ENCODE measurements at regions not wholly inside any gene's neighbourhood (a gene's known extent, or its start where the extent isn't known, plus 50 kb on each side); places are given as distances from the start of the nearest gene placed in this dataset.

DNA sequence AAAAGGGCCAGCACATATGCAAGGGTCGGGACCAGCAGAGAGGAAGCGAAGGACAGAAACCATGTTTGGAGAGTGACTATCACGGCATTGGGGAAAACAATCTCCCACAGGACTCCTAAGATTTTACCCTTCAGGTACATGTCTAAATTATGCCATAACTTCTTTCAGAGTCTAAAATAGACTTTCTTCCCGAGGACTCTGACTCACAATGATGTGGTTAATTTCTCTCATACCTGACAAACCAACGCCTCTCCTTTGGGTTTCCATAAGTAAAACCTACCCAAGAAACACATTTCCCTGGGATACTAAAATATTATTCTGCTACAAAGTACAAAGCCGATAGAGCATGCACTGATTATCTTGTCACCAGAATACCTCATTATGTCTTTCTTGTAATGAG is 127.8 kb upstream of the NETO1 start:
- Histone ChIP-seq H3K27ac (ENCODE audit: low read depth in 1 of 2, low read length in 2 of 2) (no peak overlapping the region), H3K9me3 (ENCODE audit: control insufficient read depth in 4 of 4, low read length in 3 of 4) (peaks cover 0 to 2% (median 0%) of the 10 kb centered on the region in 4 donors), H3K27me3 (ENCODE audit: control insufficient read depth in 4 of 4, insufficient read depth in 4 of 4, low read length in 3 of 4) (no peaks in the 10 kb centered on the region), H3K4me1 (ENCODE audit: control insufficient read depth in 4 of 4, insufficient read depth in 4 of 4, low read length in 3 of 4) (no peaks in the 10 kb centered on the region), H3K9ac (ENCODE audit: low read depth in 1 of 2, low read length in 2 of 2) (no peak overlapping the region), H3K36me3 (ENCODE audit: control insufficient read depth in 4 of 4, insufficient read depth in 3 of 4, low read depth in 1 of 4, low read length in 3 of 4) (no peaks in the 10 kb centered on the region), H3K4me3 (ENCODE audit: low read depth in 1 of 3, low read length in 3 of 3) (no peak overlapping the region)
- DNase-seq (ENCODE audit: low spot score) = no peak
- TF ChIP-seq FOXA1 (IDR thresholded peaks at IDR 0.05) = no peak
- no peak for TF ChIP-seq RAD21 (IDR thresholded peaks at IDR 0.05)
- TF ChIP-seq, protein P1, sequence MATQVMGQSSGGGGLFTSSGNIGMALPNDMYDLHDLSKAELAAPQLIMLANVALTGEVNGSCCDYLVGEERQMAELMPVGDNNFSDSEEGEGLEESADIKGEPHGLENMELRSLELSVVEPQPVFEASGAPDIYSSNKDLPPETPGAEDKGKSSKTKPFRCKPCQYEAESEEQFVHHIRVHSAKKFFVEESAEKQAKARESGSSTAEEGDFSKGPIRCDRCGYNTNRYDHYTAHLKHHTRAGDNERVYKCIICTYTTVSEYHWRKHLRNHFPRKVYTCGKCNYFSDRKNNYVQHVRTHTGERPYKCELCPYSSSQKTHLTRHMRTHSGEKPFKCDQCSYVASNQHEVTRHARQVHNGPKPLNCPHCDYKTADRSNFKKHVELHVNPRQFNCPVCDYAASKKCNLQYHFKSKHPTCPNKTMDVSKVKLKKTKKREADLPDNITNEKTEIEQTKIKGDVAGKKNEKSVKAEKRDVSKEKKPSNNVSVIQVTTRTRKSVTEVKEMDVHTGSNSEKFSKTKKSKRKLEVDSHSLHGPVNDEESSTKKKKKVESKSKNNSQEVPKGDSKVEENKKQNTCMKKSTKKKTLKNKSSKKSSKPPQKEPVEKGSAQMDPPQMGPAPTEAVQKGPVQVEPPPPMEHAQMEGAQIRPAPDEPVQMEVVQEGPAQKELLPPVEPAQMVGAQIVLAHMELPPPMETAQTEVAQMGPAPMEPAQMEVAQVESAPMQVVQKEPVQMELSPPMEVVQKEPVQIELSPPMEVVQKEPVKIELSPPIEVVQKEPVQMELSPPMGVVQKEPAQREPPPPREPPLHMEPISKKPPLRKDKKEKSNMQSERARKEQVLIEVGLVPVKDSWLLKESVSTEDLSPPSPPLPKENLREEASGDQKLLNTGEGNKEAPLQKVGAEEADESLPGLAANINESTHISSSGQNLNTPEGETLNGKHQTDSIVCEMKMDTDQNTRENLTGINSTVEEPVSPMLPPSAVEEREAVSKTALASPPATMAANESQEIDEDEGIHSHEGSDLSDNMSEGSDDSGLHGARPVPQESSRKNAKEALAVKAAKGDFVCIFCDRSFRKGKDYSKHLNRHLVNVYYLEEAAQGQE (IDR thresholded peaks at IDR 0.05) = no peak
- TF ChIP-seq, protein P2, sequence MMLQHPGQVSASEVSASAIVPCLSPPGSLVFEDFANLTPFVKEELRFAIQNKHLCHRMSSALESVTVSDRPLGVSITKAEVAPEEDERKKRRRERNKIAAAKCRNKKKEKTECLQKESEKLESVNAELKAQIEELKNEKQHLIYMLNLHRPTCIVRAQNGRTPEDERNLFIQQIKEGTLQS (IDR thresholded peaks at IDR 0.05) = no peak
- TF ChIP-seq SP1 (IDR thresholded peaks at IDR 0.05) = no peak
- TF ChIP-seq, protein P3, sequence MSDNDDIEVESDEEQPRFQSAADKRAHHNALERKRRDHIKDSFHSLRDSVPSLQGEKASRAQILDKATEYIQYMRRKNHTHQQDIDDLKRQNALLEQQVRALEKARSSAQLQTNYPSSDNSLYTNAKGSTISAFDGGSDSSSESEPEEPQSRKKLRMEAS (IDR thresholded peaks at IDR 0.05) = no peak
- TF ChIP-seq GABPA (IDR thresholded peaks at IDR 0.05 in 1 of 2, conservative IDR thresholded peaks at IDR 0.05 in 1 of 2) = no peak
- TF ChIP-seq, protein P4, sequence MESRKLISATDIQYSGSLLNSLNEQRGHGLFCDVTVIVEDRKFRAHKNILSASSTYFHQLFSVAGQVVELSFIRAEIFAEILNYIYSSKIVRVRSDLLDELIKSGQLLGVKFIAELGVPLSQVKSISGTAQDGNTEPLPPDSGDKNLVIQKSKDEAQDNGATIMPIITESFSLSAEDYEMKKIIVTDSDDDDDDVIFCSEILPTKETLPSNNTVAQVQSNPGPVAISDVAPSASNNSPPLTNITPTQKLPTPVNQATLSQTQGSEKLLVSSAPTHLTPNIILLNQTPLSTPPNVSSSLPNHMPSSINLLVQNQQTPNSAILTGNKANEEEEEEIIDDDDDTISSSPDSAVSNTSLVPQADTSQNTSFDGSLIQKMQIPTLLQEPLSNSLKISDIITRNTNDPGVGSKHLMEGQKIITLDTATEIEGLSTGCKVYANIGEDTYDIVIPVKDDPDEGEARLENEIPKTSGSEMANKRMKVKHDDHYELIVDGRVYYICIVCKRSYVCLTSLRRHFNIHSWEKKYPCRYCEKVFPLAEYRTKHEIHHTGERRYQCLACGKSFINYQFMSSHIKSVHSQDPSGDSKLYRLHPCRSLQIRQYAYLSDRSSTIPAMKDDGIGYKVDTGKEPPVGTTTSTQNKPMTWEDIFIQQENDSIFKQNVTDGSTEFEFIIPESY (IDR thresholded peaks at IDR 0.05) = no peak
- no peak for TF ChIP-seq EGR1 (IDR thresholded peaks at IDR 0.05; ENCODE audit: low read depth in 2 of 2)
- no peak for TF ChIP-seq NR2F2 (IDR thresholded peaks at IDR 0.05)
- TF ChIP-seq JUND (IDR thresholded peaks at IDR 0.05) = no peak
- no peak for TF ChIP-seq HNF4A (conservative IDR thresholded peaks at IDR 0.05)
- no peak for TF ChIP-seq RXRA (IDR thresholded peaks at IDR 0.05)
- TF ChIP-seq FOXA2 (IDR thresholded peaks at IDR 0.05) = no peak
- 86% methylated on average over 6 of the region's 6 CpGs for WGBS

DNA sequence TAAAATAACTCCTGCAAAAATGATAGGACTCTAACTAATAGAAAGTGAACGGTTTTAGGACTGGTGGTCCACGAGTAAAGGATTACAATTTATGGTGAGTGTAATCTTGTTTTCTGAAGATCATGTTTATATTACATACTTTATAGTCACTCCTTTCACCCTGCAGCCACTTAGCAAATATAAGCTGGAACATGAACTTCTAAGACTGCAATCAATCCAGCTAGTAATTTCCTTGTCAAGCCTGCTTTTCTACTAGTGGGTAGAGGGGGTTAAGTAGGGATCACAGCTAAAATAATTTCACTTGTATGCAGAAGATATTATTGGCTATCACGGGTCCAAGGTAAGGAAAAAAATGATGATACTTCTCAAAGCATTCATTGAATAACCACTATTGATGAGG is 125.5 kb upstream of the NETO1 start:
- Histone ChIP-seq H3K9me3 (ENCODE audit: control insufficient read depth in 4 of 4, low read length in 3 of 4) (peaks cover 0 to 2% (median 0%) of the 10 kb centered on the region in 4 donors), H3K36me3 (ENCODE audit: control insufficient read depth in 4 of 4, insufficient read depth in 3 of 4, low read depth in 1 of 4, low read length in 3 of 4) (no peaks in the 10 kb centered on the region), H3K9ac (ENCODE audit: low read depth in 1 of 2, low read length in 2 of 2) (no peak overlapping the region), H3K27me3 (ENCODE audit: control insufficient read depth in 4 of 4, insufficient read depth in 4 of 4, low read length in 3 of 4) (no peaks in the 10 kb centered on the region), H3K27ac (ENCODE audit: low read depth in 1 of 2, low read length in 2 of 2) (no peak overlapping the region), H3K4me3 (ENCODE audit: low read depth in 1 of 3, low read length in 3 of 3) (no peak overlapping the region), H3K4me1 (ENCODE audit: control insufficient read depth in 4 of 4, insufficient read depth in 4 of 4, low read length in 3 of 4) (no peaks in the 10 kb centered on the region)
- WGBS = 69% methylated on average over 3 of the region's 3 CpGs
- no peak for DNase-seq (ENCODE audit: low spot score)
- TF ChIP-seq SP1 (IDR thresholded peaks at IDR 0.05) (no peak), RXRA (IDR thresholded peaks at IDR 0.05) (no peak), NR2F2 (IDR thresholded peaks at IDR 0.05) (no peak), TAF1 (conservative IDR thresholded peaks at IDR 0.05) (no peak), YY1 (IDR thresholded peaks at IDR 0.05) (no peak), FOXA2 (IDR thresholded peaks at IDR 0.05) (no peak), HNF4G (IDR thresholded peaks at IDR 0.05) (no peak), GABPA (IDR thresholded peaks at IDR 0.05 in 1 of 2, conservative IDR thresholded peaks at IDR 0.05 in 1 of 2) (no peak), FOXA1 (IDR thresholded peaks at IDR 0.05) (no peak)
- TF ChIP-seq, protein P4 (IDR thresholded peaks at IDR 0.05) = no peak
- TF ChIP-seq, protein P2 (IDR thresholded peaks at IDR 0.05) = no peak
- TF ChIP-seq, protein P5, sequence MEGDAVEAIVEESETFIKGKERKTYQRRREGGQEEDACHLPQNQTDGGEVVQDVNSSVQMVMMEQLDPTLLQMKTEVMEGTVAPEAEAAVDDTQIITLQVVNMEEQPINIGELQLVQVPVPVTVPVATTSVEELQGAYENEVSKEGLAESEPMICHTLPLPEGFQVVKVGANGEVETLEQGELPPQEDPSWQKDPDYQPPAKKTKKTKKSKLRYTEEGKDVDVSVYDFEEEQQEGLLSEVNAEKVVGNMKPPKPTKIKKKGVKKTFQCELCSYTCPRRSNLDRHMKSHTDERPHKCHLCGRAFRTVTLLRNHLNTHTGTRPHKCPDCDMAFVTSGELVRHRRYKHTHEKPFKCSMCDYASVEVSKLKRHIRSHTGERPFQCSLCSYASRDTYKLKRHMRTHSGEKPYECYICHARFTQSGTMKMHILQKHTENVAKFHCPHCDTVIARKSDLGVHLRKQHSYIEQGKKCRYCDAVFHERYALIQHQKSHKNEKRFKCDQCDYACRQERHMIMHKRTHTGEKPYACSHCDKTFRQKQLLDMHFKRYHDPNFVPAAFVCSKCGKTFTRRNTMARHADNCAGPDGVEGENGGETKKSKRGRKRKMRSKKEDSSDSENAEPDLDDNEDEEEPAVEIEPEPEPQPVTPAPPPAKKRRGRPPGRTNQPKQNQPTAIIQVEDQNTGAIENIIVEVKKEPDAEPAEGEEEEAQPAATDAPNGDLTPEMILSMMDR (IDR thresholded peaks at IDR 0.05; ENCODE audit: low read depth, low read length, missing input control) = no peak
- TF ChIP-seq, protein P1 (IDR thresholded peaks at IDR 0.05) = no peak

All from liver (tissue), 8 donors.